ENCODE measurements at regions not wholly inside any gene's neighbourhood (a gene's known extent, or its start where the extent isn't known, plus 50 kb on each side); places are given as distances from the start of the nearest gene placed in this dataset.
"Not testable (repeated sequence)": the region's sequence is repeated elsewhere in the genome, so short reads cannot be mapped to it uniquely, and the experiment has no call there.

DNA sequence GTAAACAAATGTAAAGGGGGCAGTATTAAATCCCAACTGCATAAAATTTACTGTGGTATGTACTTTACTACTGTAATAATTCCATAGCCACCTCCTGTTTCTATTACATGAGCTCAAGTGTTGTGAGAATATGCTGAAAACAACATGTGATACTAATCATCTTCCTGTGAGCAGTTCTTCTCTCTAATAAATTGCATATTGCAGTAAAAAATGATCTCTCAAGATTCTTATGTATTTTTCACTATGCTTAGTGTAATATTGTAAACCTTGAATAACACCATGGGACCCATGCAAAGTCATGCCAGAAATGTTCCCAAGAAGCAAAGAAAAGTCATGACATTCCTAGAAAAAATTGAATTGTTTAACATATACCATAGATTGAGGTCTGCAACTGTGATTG, 133.0 kb upstream of the ATXN1 start:
- TF ChIP-seq POLR2AphosphoS5 (IDR thresholded peaks at IDR 0.05) (no peak), CTCF (IDR thresholded peaks at IDR 0.05) (no peak), EP300 (IDR thresholded peaks at IDR 0.05) (no peak), POLR2A (IDR thresholded peaks at IDR 0.05; ENCODE audit: low read depth) (no peak)
- intact Hi-C loops (cut with DNase I) = no loop called here

DNA sequence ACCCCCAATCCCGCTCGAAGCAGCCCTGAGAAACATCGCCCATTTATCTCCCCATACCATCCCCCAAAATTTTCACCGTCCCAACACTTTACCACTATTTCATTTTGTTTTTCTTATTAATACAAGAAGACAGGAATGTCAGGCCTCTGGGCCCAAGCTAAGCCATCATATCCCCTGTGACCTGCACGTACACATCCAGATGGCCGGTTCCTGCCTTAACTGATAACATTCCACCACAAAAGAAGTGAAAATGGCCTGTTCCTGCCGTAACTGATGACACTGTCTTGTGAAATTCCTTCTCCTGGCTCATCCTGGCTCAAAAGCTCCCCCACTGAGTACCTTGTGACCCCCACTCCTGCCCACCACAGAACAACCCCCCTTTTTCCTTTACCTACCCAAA, 129.8 kb upstream of the ATXN1 start:
- intact Hi-C loops (cut with DNase I); H3K36me3 ChIP-seq; H3K27me3 ChIP-seq; H3K27ac ChIP-seq (replicated peaks in 1 of 4); DNase-seq (ENCODE audit: extremely low spot score); H3K4me1 ChIP-seq; H3K4me3 ChIP-seq: not testable (repeated sequence)
- H3K9me3 ChIP-seq = peaks cover 0 to 12% (median 4%) of the 10 kb centered on the region in 4 donors
- WGBS = 91% methylated on average over 7 of the region's 7 CpGs

More for the DNA sequence above, 133.0 kb upstream of the ATXN1 start:
- H3K27ac ChIP-seq (replicated peaks in 1 of 4) = no peak overlapping the region
- DNase-seq (ENCODE audit: extremely low spot score) = no peak
- no peaks in the 10 kb centered on the region for H3K4me1 ChIP-seq
- H3K4me3 ChIP-seq = no peak overlapping the region
- H3K9me3 ChIP-seq = peaks cover 0 to 12% (median 4%) of the 10 kb centered on the region in 4 donors
- H3K27me3 ChIP-seq = no peaks in the 10 kb centered on the region
- H3K36me3 ChIP-seq = no peaks in the 10 kb centered on the region

DNA sequence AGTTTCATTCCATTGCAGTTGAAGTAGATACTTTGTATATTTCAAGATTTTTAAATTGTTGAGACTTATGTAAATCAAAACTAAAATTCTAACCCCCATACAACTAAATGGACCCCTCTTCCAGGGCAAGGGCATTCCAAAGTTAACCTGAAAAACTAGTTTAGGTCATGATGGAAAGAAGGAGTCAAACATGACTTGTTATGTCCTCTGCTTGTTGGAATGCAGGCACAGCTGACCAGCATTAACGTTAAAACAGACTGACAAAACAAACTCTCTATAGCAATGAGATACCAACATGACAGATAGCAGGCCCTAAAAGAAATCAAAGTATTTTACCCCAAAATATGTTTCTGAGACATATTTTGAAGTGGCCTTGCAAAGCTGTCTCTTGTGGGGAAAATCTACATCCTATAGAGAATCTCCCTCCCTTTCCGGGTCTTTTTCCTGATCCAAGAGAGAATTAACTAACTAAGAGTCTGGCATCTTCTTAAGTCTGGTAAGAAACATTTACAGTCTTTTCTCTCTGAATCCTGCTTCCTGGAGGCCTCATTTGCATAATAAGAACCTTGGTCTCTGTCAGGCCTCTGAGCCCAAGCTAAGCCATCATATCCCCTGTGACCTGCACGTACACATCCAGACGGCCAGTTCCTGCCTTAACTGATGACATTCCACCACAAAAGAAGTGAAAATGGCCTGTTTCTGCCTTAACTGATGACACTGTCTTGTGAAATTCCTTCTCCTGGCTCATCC, 124.3 kb upstream of the ATXN1 start:
- intact Hi-C loops (cut with DNase I) = no loop called here
- no peak for DNase-seq (ENCODE audit: extremely low spot score)
- TF ChIP-seq POLR2AphosphoS5 (IDR thresholded peaks at IDR 0.05) (no peak), EP300 (IDR thresholded peaks at IDR 0.05) (no peak), CTCF (IDR thresholded peaks at IDR 0.05) (no peak), POLR2A (IDR thresholded peaks at IDR 0.05; ENCODE audit: low read depth) (no peak)
- no peaks in the 10 kb centered on the region for H3K9me3 ChIP-seq
- H3K27me3 ChIP-seq = no peaks in the 10 kb centered on the region
- H3K27ac ChIP-seq (replicated peaks in 1 of 4) = no peak overlapping the region
- no peaks in the 10 kb centered on the region for H3K36me3 ChIP-seq
- H3K4me3 ChIP-seq = no peak overlapping the region
- no peaks in the 10 kb centered on the region for H3K4me1 ChIP-seq
- 81% methylated on average over 4 of the region's 4 CpGs for WGBS

DNA sequence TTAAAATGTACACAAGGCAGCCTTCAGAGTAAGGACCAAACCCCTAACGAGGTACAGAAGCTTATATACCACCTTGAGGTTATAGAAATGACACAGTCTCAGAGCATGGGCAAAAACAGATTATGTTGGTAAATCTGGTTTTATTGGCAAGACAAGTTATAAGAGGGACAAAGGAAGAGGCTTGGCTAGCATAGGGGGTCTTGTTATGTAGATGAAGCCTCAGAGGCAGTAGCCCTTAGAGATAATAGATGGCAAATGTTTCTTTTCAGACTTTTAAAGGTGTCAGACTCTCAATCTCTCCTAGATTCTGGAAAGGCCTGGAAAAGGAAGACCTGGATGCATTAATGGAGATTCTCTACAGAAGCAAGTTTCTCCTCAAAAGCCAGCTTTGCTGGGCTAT, 123.3 kb upstream of the ATXN1 start:
- Histone ChIP-seq H3K4me1 (no peaks in the 10 kb centered on the region), H3K4me3 (no peak overlapping the region), H3K9me3 (no peaks in the 10 kb centered on the region), H3K27me3 (no peaks in the 10 kb centered on the region), H3K36me3 (no peaks in the 10 kb centered on the region), H3K27ac (replicated peaks in 1 of 4) (no peak overlapping the region)
- intact Hi-C loops (cut with DNase I) = no loop called here
- DNase-seq (ENCODE audit: extremely low spot score) = no peak
- 86% methylated on average over 1 of the region's 1 CpG for WGBS
- TF ChIP-seq CTCF (IDR thresholded peaks at IDR 0.05) (no peak), EP300 (IDR thresholded peaks at IDR 0.05) (no peak), POLR2AphosphoS5 (IDR thresholded peaks at IDR 0.05) (no peak), POLR2A (IDR thresholded peaks at IDR 0.05; ENCODE audit: low read depth) (no peak)

DNA sequence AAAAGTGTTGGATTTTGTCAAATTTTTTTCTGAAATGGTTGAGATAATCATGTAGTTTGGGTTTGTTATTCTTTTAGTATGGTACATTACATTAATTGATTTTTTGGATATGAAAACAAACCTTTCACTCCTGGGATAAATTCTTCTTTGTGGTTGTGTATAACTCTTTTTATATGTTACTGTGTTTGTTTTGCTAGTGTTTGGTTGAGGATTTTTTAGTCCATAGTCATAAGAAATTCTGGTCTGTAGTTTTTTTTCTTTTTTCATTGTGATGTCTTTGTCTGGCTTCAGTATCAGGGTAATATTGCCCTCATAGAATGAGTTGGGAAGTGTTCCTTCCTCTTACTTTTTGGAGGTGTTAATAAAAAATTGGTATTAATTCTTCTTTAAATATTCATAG, 122.2 kb upstream of the ATXN1 start:
- H3K4me3 ChIP-seq = no peak overlapping the region

More for the DNA sequence above, 122.2 kb upstream of the ATXN1 start:
- Histone ChIP-seq H3K9me3 (no peaks in the 10 kb centered on the region), H3K36me3 (no peaks in the 10 kb centered on the region), H3K27me3 (no peaks in the 10 kb centered on the region), H3K4me1 (no peaks in the 10 kb centered on the region), H3K27ac (replicated peaks in 1 of 4) (no peak overlapping the region)
- DNase-seq (ENCODE audit: extremely low spot score) = no peak
- intact Hi-C loops (cut with DNase I) = no loop called here
- no peak for TF ChIP-seq EP300 (IDR thresholded peaks at IDR 0.05)
- no peak for TF ChIP-seq POLR2A (IDR thresholded peaks at IDR 0.05; ENCODE audit: low read depth)
- no peak for TF ChIP-seq POLR2AphosphoS5 (IDR thresholded peaks at IDR 0.05)
- no peak for TF ChIP-seq CTCF (IDR thresholded peaks at IDR 0.05)

Measured in esophagus muscularis mucosa (tissue), 4 donors.